AG04449 (cell line): ENCODE measurements at regions not wholly inside any gene's neighbourhood (a gene's known extent, or its start where the extent isn't known, plus 50 kb on each side); places are given as distances from the start of the nearest gene placed in this dataset.

Experiments
- CTCF ChIA-PET: fragments of 350-600 bp; formaldehyde crosslinking; extraction: SDS; loops from one replicate; lab custom pipeline; 2021; ENCODE audit warnings: antibody characterized with exemption; lab: Yijun Ruan, JAX
- POLR2A ChIA-PET: fragments of 400-600, 350-600 bp; formaldehyde crosslinking; extraction: SDS; loops from one replicate; lab custom pipeline; 2020; ENCODE audit warnings: antibody characterized with exemption, inconsistent platforms; lab: Yijun Ruan, JAX
- DNase-seq: peaks from one replicate; pipeline ENCODE4 v3.0.0-alpha.2; 2010; ENCODE audit warnings: low read depth, low spot score
- H3K4me3 ChIP-seq: 2 replicates; pipeline ENCODE4 v1.5.1; 2011; ENCODE audit warnings: low read depth, mild to moderate bottlenecking, control low read depth, low read length
- CTCF ChIP-seq: IDR thresholded peaks from one replicate; pipeline ENCODE4 v1.5.1; 2011; ENCODE audit warnings: mild to moderate bottlenecking, moderate library complexity, low read length, control low read depth, inconsistent platforms; ENCODE audit not compliant: insufficient read depth; ENCODE audit errors: missing control alignments

- POLR2A ChIA-PET: no interaction called here
- DNase-seq: no peak
- no peak overlapping the region for H3K4me3 ChIP-seq
- CTCF ChIA-PET: no interaction called here
- no peak for TF ChIP-seq CTCF
These were observed 632.0 kb upstream of the PIK3C3 start for GRCh38 chr18:41323044-41323443.

DNA sequence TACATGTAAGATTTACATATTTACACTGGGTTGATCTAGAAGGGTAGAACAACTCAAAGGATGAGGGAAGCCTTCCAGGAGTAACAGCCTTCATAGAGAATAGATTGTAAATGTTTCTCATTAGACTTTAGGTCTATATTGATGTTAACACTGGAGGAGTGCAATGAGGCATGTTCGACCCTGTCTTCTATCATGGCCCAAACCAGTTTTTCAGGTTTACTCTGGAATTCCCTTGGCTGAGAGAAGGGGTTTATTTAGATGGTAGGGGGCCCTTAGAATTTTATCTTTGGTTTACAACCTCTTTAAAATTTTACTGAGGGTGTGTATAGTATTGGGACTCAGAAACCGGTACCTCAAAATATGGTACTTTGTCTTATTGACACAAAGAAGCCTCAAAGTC is 634.9 kb upstream of the PIK3C3 start:
- no peak for DNase-seq
- POLR2A ChIA-PET: no interaction called here
- CTCF ChIA-PET: no interaction called here

GRCh38 chr18:41315134-41315533 is 639.9 kb upstream of the PIK3C3 start:
- ChIA-PET POLR2A (no interaction called here), CTCF (no interaction called here)
- TF ChIP-seq CTCF: no peak
- H3K4me3 ChIP-seq: no peak overlapping the region
- no peak for DNase-seq

More for the DNA sequence above, 634.9 kb upstream of the PIK3C3 start:
- no peak overlapping the region for H3K4me3 ChIP-seq
- TF ChIP-seq CTCF: no peak

GRCh38 chr18:41311571-41312547 is 643.2 kb upstream of the PIK3C3 start:
- H3K4me3 ChIP-seq: no peak overlapping the region

DNA sequence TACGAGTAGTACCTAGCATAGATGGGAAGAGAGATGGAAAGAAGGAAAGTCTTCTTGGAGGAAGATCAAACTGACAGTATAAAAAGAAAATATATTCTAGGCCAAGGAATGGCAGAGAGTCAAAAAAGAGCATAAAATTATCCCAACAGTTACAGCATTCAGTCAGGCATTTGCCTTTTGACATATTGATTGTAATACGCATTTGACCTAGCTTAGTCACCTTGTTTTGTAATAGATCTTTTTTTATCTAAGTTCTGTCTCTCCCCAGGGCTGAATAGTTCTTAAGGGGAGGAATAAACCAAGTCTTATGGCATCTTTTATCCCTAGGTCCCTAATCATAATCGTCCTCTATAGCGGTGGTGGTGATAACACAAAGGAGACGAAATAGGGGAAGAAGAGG is 657.3 kb upstream of the PIK3C3 start:
- no peak overlapping the region for H3K4me3 ChIP-seq
- no peak for DNase-seq
- no peak for TF ChIP-seq CTCF
- POLR2A ChIA-PET: no interaction called here
- CTCF ChIA-PET: no interaction called here

More at GRCh38 chr18:41311571-41312547, 643.2 kb upstream of the PIK3C3 start:
- DNase-seq: no peak
- TF ChIP-seq CTCF: no peak
- CTCF ChIA-PET: no interaction called here
- POLR2A ChIA-PET: no interaction called here

DNA sequence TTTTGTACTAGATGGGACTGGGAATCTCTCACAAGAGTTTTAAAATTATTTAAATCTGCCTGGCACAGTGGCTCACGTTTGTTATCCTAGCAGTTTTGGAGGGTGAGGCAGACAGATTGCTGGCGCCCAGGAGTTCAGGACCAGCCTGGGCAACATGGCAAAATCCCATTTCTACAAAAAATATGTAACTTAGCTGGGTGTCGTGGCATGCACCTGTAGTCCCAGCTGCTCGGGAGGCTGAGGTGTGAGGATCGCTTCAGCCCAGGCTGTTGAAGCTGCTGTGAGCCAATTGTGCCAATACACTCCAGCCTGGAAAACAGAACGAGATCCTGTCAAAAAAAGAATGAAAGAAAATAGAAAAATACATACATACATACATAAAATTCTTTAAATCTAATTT is 685.7 kb upstream of the PIK3C3 start:
- POLR2A ChIA-PET: no interaction called here
- no peak for TF ChIP-seq CTCF
- no peak overlapping the region for H3K4me3 ChIP-seq
- CTCF ChIA-PET: no interaction called here
- no peak for DNase-seq
